IMR-90 (cell line): ENCODE measurements at regions not wholly inside any gene's neighbourhood (a gene's known extent, or its start where the extent isn't known, plus 50 kb on each side); places are given as distances from the start of the nearest gene placed in this dataset.
"Not testable (repeated sequence)": the region's sequence is repeated elsewhere in the genome, so short reads cannot be mapped to it uniquely, and the experiment has no call there.

Source experiments
- ATAC-seq: fragments of 200-7000 bp; cut with Tn5 transposase; 2 replicates; pipeline ENCODE4 v1.9.1; 2020; ENCODE audit warnings: low read depth, mild to moderate bottlenecking, moderate library complexity
- BruUV-seq: library from RNA; stranded (reverse); fragments of 400-500 nt; replicated peaks from 2 replicates; lab custom pipeline; 2021; lab: Mats Ljungman, UMichigan
- CTCF ChIA-PET: fragments of 300-600 bp; formaldehyde crosslinking; extraction: SDS; loops from one replicate; lab custom pipeline; 2021; ENCODE audit warnings: antibody characterized with exemption; lab: Yijun Ruan, JAX
- POLR2A ChIA-PET: fragments of 300-600 bp; sonication (Branson Sonifier 250); formaldehyde crosslinking; loops from one replicate; lab custom pipeline; 2022; ENCODE audit warnings: antibody characterized with exemption; ENCODE audit not compliant: unreplicated experiment; lab: Charles Lee
- DNase-seq: peaks from one replicate; pipeline ENCODE4 v3.0.0; 2013
- H2AFZ ChIP-seq: replicated peaks from 2 replicates; pipeline ENCODE3; 2013; ENCODE audit warnings: low read length, mild to moderate bottlenecking; ENCODE audit not compliant: poor library complexity
- H2AK5ac ChIP-seq: 2 replicates; pipeline ENCODE4 v1.6.1; 2013; ENCODE audit warnings: low read depth, low read length, inconsistent platforms
- H2AK9ac ChIP-seq: replicated peaks from 2 replicates; pipeline ENCODE3; 2013; ENCODE audit warnings: mild to moderate bottlenecking, low read depth, low read length, moderate library complexity; ENCODE audit not compliant: poor library complexity
- H2BK120ac ChIP-seq: 2 replicates; pipeline ENCODE4 v1.6.1; 2013; ENCODE audit warnings: low read depth, low read length, inconsistent platforms
- H2BK15ac ChIP-seq: 3 replicates; pipeline ENCODE4 v1.6.1; 2013; ENCODE audit warnings: low read depth, low read length, inconsistent platforms
- H2BK20ac ChIP-seq: 2 replicates; pipeline ENCODE4 v1.6.1; 2013; ENCODE audit warnings: low read depth, mild to moderate bottlenecking, inconsistent platforms, low read length, moderate library complexity
- H2BK5ac ChIP-seq: 2 replicates; pipeline ENCODE4 v1.6.1; 2013; ENCODE audit warnings: mild to moderate bottlenecking, low read depth, low read length, inconsistent platforms; ENCODE audit not compliant: poor library complexity, severe bottlenecking
- H3K14ac ChIP-seq: replicated peaks from 2 replicates; pipeline ENCODE4 v1.6.1; 2013; ENCODE audit warnings: low read depth, low read length, inconsistent platforms
- H3K18ac ChIP-seq: 2 replicates; pipeline ENCODE4 v1.6.1; 2013; ENCODE audit warnings: low read depth, low read length, control low read depth
- H3K23ac ChIP-seq: 2 replicates; pipeline ENCODE4 v1.6.1; 2013; ENCODE audit warnings: low read depth, low read length, inconsistent platforms
- H3K27ac ChIP-seq: 2 replicates; pipeline ENCODE4 v1.5.1; 2013; ENCODE audit warnings: mild to moderate bottlenecking, control low read depth, low read length; ENCODE audit not compliant: insufficient read depth
- H3K27me3 ChIP-seq: 2 replicates; pipeline ENCODE4 v1.6.1; 2013; ENCODE audit warnings: low read length; ENCODE audit not compliant: control insufficient read depth, insufficient read depth
- H3K36me3 ChIP-seq: 2 replicates; pipeline ENCODE4 v1.6.1; 2013; ENCODE audit warnings: low read length, mixed read lengths; ENCODE audit not compliant: control insufficient read depth, insufficient read depth
- H3K4ac ChIP-seq: 2 replicates; pipeline ENCODE4 v1.6.1; 2013; ENCODE audit warnings: low read depth, low read length, inconsistent platforms
- H3K4me1 ChIP-seq: 2 replicates; pipeline ENCODE4 v1.6.1; 2013; ENCODE audit warnings: low read length, mixed read lengths; ENCODE audit not compliant: control insufficient read depth, insufficient read depth
- H3K4me2 ChIP-seq: 2 replicates; pipeline ENCODE4 v1.6.1; 2013; ENCODE audit warnings: low read depth, mild to moderate bottlenecking, control low read depth, low read length, moderate library complexity
- H3K4me3 ChIP-seq: 2 replicates; pipeline ENCODE4 v1.5.1; 2013; ENCODE audit warnings: low read depth, mild to moderate bottlenecking, control low read depth, low read length, moderate library complexity; ENCODE audit not compliant: insufficient read depth
- H3K56ac ChIP-seq: 2 replicates; pipeline ENCODE4 v1.6.1; 2013; ENCODE audit warnings: low read length, inconsistent platforms; ENCODE audit not compliant: insufficient read depth; ENCODE audit errors: extremely low read depth
- H3K79me1 ChIP-seq, 2 experiments: 2 replicates each; pipeline ENCODE4 v1.6.1; 2013; ENCODE audit warnings: low read length in 2 of 2, inconsistent platforms in 1 of 2, low read depth in 1 of 2
- H3K9ac ChIP-seq: 2 replicates; pipeline ENCODE4 v1.6.1; 2013; ENCODE audit warnings: low read depth, low read length, control low read depth
- H3K9me1 ChIP-seq: 2 replicates; pipeline ENCODE4 v1.6.1; 2013; ENCODE audit warnings: low read length, inconsistent platforms; ENCODE audit not compliant: insufficient read depth
- H3K9me3 ChIP-seq: 2 replicates; pipeline ENCODE4 v1.6.1; 2013; ENCODE audit warnings: low read length; ENCODE audit not compliant: control insufficient read depth, insufficient read depth
- H4K20me1 ChIP-seq: 2 replicates; pipeline ENCODE4 v1.6.1; 2013; ENCODE audit warnings: low read length, inconsistent platforms; ENCODE audit not compliant: insufficient read depth
- H4K5ac ChIP-seq: 2 replicates; pipeline ENCODE4 v1.6.1; 2013; ENCODE audit warnings: mild to moderate bottlenecking, low read depth, low read length, control low read depth
- H4K8ac ChIP-seq, 2 experiments: 2 replicates each; pipeline ENCODE4 v1.6.1; 2013; ENCODE audit warnings: low read depth in 2 of 2, low read length in 2 of 2, control low read depth in 1 of 2, inconsistent platforms in 1 of 2
- H4K91ac ChIP-seq: 2 replicates; pipeline ENCODE4 v1.6.1; 2013; ENCODE audit warnings: low read depth, low read length, inconsistent platforms; ENCODE audit not compliant: insufficient read depth
- WGBS, 2 experiments: methylation state at CpG; one replicate each; pipeline versions ENCODE4 v1.1.5 to v1.1.7; 2013; ENCODE audit warnings: missing lambda C conversion rate in 2 of 2; ENCODE audit not compliant: insufficient read length in 1 of 2; ENCODE audit errors: extremely low coverage in 2 of 2; 5-methylcytosine and 5-hydroxymethylcytosine counted together
- dilution Hi-C: fragments of 300-500 bp; cut with HindIII; formaldehyde crosslinking; loops from one replicate; pipeline ENCODE4 v1.14.3; 2018; ENCODE audit warnings: low sequenced_read_pairs; ENCODE audit not compliant: unreplicated experiment
- in situ Hi-C: fragments of 300-500 bp; cut with MboI; formaldehyde crosslinking; loops from 3 replicates; pipeline ENCODE4 v1.14.3; 2019; ENCODE audit warnings: low sequenced_read_pairs, inconsistent platforms, mixed read lengths
- intact Hi-C: fragments of 100-400 bp; cut with micrococcal nuclease; formaldehyde crosslinking; loops from 2 replicates; pipeline ENCODE4 v1.10.0; 2022

DNA sequence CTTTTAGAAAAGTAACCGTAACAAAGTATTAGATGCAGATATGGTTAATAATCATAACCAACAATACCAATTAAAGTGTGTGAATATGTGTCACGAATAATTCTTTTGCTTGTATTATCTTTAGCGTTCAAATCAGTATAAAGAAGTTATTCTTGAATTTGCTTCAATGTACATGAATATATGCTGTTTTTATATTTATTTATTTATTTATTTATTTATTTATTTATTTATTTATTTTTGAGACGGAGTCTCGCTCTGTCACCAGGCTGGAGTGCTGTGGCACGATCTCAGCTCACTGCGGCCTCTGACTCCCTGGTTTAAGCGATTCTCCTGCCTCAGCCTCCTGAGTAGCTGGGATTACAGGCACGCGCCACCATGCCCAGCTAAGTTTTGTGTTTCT is 147.6 kb upstream of the GALNT2 start:
- H3K56ac ChIP-seq, POLR2A ChIA-PET, H4K8ac ChIP-seq, intact Hi-C loops, H4K5ac ChIP-seq, H2BK120ac ChIP-seq, H3K14ac ChIP-seq, DNase-seq, H3K9me1 ChIP-seq, H2AFZ ChIP-seq, H2BK5ac ChIP-seq, H3K9ac ChIP-seq, H3K4me2 ChIP-seq, CTCF ChIA-PET, H3K23ac ChIP-seq, dilution Hi-C loops, H3K27me3 ChIP-seq, in situ Hi-C loops, H3K9me3 ChIP-seq, H2BK15ac ChIP-seq, H3K18ac ChIP-seq, H2BK20ac ChIP-seq, H3K4me1 ChIP-seq, H3K79me1 ChIP-seq, H3K4ac ChIP-seq, ATAC-seq, H2AK5ac ChIP-seq, H4K20me1 ChIP-seq, H3K27ac ChIP-seq, H2AK9ac ChIP-seq, H4K91ac ChIP-seq, H3K36me3 ChIP-seq, BruUV-seq, H3K4me3 ChIP-seq: not testable (repeated sequence)
- WGBS, 2 experiments: 67% methylated on average over 3 of the region's 10 CpGs; no CpG with 5 or more reads in 1 of the 2 experiments
